Muscle layer of colon (tissue), 2 donors: ENCODE measurements at regions not wholly inside any gene's neighbourhood (a gene's known extent, or its start where the extent isn't known, plus 50 kb on each side); places are given as distances from the start of the nearest gene placed in this dataset.

ENCODE experiments used
- H3K27ac ChIP-seq: one replicate; pipeline ENCODE4 v1.7.0; 2013; ENCODE audit warnings: low read depth, mild to moderate bottlenecking, low read length, moderate library complexity
- H3K27me3 ChIP-seq, 2 donors: one replicate each; pipeline ENCODE4 v1.7.0; 2013; ENCODE audit warnings: low read length in 2 of 2, mild to moderate bottlenecking in 2 of 2; ENCODE audit not compliant: insufficient read depth in 2 of 2, control insufficient read depth in 1 of 2
- H3K36me3 ChIP-seq: one replicate; pipeline ENCODE4 v1.7.0; 2013; ENCODE audit warnings: mild to moderate bottlenecking, low read length; ENCODE audit not compliant: insufficient read depth
- H3K4me1 ChIP-seq: one replicate; pipeline ENCODE4 v1.7.0; 2013; ENCODE audit warnings: mild to moderate bottlenecking, low read length; ENCODE audit not compliant: insufficient read depth
- H3K4me3 ChIP-seq, 2 donors: one replicate each; pipeline ENCODE4 v1.7.0; 2013; ENCODE audit warnings: low read length in 2 of 2, low read depth in 1 of 2, mild to moderate bottlenecking in 1 of 2, moderate library complexity in 1 of 2
- H3K9ac ChIP-seq: one replicate; pipeline ENCODE4 v1.7.0; 2013; ENCODE audit warnings: low read length
- H3K9me3 ChIP-seq: one replicate; pipeline ENCODE4 v1.7.0; 2013; ENCODE audit warnings: mild to moderate bottlenecking, low read length
- donor health status: abdominal sarcoma.
- donor health status: Adenocarcinoma of cecum.

DNA sequence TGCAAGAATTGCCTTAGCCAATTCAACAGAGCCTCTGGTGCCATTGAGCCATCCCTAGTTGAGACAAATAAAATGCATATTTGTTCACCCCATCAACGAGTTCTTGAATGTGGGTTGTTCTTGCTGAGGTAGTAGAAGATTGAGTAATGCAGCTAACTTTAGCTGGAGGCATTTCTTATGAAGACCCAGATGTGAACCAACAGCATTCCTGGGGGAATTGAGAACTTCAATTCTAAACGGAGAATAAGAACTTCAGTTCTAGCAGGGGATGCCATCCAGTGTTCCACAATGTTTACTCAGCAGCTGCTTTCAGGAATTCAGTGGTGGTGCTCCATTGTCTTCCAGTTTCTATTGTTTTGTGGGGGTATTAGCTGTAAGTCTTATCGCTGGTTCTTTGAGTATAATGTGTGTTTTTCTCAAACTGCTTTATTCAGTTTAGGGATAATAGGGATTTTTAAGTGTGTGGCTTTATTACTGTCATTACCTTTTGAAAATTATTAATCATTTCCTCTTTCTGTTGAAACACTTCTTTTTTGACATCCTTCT, 1968.2 kb upstream of the NUDT12 start:
- Histone ChIP-seq H3K36me3 (no peaks in the 10 kb centered on the region), H3K27ac (no peak overlapping the region), H3K4me3 (no peak overlapping the region), H3K9me3 (no peaks in the 10 kb centered on the region), H3K27me3 (no peaks in the 10 kb centered on the region), H3K4me1 (no peaks in the 10 kb centered on the region), H3K9ac (no peak overlapping the region)

DNA sequence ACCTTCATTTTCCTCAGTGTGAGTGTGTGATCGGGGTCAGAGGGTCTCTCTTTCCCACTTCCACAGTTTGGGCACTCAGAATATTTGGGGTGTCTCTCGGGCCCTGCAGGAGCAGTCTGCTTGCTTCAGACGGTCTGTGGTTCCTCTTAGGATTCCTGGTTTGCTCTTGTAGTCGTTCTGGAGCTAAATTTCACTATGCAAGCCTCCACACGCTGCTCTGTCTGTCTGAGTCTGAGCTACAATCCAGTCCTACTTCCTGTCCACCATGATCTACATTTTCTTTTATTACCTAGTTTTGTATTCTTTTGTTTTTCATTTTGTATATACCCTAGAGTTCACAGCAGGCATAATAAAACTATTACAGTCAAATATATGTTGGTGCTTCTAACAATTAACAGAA, 1967.3 kb upstream of the NUDT12 start:
- H3K27ac ChIP-seq = no peak overlapping the region
- no peaks in the 10 kb centered on the region for H3K9me3 ChIP-seq
- no peaks in the 10 kb centered on the region for H3K27me3 ChIP-seq
- no peak overlapping the region for H3K4me3 ChIP-seq
- no peak overlapping the region for H3K9ac ChIP-seq
- no peaks in the 10 kb centered on the region for H3K36me3 ChIP-seq
- H3K4me1 ChIP-seq = no peaks in the 10 kb centered on the region

DNA sequence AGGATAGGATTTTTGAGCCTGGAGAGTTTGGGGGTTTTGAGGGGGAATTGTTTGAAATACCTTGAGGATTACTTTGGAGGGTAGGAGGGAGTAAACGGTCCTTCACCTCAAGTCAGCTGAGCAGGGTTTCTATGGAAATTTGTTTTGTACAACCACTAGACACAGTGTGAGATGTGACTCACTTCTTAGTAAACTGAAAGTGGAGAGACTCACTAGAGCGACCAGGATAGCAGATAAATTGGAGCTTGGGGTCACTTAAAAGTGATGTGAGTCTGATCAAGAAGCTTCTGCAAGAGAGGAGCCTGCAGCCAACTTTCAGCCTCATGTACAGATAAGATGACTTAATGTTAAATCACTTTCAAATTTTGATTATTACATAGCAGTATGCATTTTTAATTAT, 1945.9 kb upstream of the NUDT12 start:
- no peaks in the 10 kb centered on the region for H3K27me3 ChIP-seq
- no peaks in the 10 kb centered on the region for H3K9me3 ChIP-seq
- no peak overlapping the region for H3K9ac ChIP-seq
- no peaks in the 10 kb centered on the region for H3K4me1 ChIP-seq
- H3K36me3 ChIP-seq = no peaks in the 10 kb centered on the region
- H3K27ac ChIP-seq = no peak overlapping the region
- no peak overlapping the region for H3K4me3 ChIP-seq

DNA sequence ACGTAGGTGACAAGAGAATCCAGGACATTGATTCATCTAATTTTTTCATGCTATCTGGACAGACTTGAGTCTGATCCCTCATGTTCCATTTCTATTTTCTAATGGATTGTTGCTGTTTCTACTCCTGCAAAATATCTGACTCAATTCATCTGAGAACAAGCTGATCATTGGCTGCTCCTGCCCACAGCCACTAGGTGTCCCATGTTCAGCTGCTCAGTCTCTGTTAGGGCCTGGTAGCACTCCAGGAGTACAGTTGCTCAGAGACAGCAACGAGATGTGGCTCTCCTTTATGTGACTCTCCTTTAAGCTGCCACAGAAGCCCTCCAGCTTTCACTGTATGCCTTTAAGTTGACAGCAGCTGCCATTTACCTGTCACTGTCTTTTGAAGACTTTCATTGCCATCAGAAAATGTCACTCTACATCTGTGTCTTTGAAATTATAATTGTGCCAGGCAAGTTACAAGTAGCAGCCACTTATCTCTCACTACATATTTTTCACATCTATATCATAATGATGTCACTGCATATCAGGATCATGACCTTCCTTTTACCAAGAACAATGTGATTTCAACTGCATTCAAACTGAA, 1944.2 kb upstream of the NUDT12 start:
- no peaks in the 10 kb centered on the region for H3K36me3 ChIP-seq
- no peaks in the 10 kb centered on the region for H3K9me3 ChIP-seq
- H3K9ac ChIP-seq = no peak overlapping the region
- no peaks in the 10 kb centered on the region for H3K4me1 ChIP-seq
- H3K4me3 ChIP-seq = no peak overlapping the region
- H3K27ac ChIP-seq = no peak overlapping the region
- no peaks in the 10 kb centered on the region for H3K27me3 ChIP-seq

DNA sequence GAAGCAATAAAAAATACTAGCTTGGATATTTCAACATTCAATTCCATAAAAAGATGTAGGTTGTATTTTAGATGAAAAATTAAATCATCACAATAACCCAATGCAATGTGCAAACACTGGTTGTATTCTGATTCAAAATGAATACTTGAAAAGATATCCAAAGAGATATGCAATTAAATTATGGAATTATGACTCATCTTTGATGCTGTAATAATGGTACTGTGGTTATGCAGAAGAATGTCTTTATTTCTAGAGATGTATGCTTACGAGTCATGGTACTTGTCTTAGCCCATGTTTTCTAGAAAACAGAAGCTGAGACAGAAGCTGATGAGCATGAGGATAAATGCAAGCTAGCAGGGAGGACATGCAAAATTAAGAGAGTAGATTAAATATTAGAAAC, 1941.4 kb upstream of the NUDT12 start:
- Histone ChIP-seq H3K27ac (no peak overlapping the region), H3K4me1 (no peaks in the 10 kb centered on the region), H3K9ac (no peak overlapping the region), H3K9me3 (no peaks in the 10 kb centered on the region), H3K4me3 (no peak overlapping the region), H3K27me3 (no peaks in the 10 kb centered on the region), H3K36me3 (no peaks in the 10 kb centered on the region)

DNA sequence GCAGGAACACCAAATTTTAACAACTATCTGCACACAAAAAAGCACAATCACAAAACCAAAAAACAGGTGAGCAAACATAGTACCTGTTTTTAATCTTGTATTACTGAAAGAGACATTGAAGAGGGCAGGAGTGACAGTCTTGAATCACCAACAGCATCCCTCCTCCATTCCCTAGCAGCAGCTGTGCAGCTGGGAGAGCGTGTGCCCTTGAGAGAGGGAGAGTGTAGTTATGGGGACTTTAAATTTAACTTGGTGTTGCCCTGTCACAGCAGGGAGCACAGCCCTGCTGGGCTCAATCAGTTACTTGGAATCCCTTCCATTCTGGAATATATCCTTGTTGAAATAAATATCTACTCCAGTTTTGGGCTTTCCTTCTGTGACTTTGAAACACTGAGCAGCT, 1938.7 kb upstream of the NUDT12 start:
- Histone ChIP-seq H3K9ac (no peak overlapping the region), H3K4me1 (no peaks in the 10 kb centered on the region), H3K27me3 (no peaks in the 10 kb centered on the region), H3K9me3 (peaks cover 5% of the 10 kb centered on the region), H3K36me3 (no peaks in the 10 kb centered on the region), H3K4me3 (no peak overlapping the region), H3K27ac (no peak overlapping the region)

DNA sequence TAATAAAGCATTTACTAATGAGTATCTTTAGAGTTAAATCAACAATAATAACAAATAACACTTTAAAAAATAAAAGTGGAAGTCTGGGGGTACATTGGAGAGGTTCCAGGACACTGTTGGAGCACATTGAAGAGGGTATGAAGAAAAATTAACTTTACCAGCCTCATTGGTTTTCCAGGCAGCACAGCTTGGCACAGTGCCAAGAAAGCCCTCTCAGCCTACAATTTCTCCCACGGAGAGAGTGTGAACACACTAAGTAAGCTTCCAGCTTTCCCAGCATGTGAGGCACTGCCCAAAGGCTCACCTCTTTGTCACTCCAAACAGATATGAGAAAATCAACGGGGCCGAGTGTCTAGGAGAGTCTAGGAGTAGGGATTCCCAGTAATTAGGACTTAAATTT, 1912.8 kb upstream of the NUDT12 start:
- H3K27me3 ChIP-seq = no peaks in the 10 kb centered on the region
- no peak overlapping the region for H3K4me3 ChIP-seq
- H3K4me1 ChIP-seq = no peaks in the 10 kb centered on the region
- no peak overlapping the region for H3K9ac ChIP-seq
- H3K36me3 ChIP-seq = no peaks in the 10 kb centered on the region
- H3K9me3 ChIP-seq = peaks cover 4% of the 10 kb centered on the region
- no peak overlapping the region for H3K27ac ChIP-seq

DNA sequence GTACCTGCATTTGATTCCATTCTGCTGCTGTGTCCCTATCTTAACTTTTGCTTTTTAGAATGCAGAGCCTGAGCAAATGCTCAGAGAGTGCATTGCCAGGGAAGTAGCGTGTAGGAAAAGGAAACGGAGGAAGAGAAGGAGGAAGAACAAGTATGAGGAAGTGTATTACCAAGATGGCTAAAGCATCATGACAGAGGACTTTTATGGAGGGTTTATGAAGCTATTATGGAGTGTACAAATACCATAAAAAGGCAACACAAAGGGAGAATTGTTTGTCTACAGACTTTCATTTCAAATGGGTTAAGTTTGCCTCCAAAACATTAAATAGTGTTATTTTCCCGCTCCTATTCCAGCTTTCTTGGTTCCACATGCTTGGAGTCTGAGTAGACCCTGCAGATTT, 1899.8 kb upstream of the NUDT12 start:
- no peak overlapping the region for H3K9ac ChIP-seq
- no peaks in the 10 kb centered on the region for H3K9me3 ChIP-seq
- no peaks in the 10 kb centered on the region for H3K36me3 ChIP-seq
- no peaks in the 10 kb centered on the region for H3K4me1 ChIP-seq
- H3K27me3 ChIP-seq = no peaks in the 10 kb centered on the region
- no peak overlapping the region for H3K4me3 ChIP-seq
- no peak overlapping the region for H3K27ac ChIP-seq

DNA sequence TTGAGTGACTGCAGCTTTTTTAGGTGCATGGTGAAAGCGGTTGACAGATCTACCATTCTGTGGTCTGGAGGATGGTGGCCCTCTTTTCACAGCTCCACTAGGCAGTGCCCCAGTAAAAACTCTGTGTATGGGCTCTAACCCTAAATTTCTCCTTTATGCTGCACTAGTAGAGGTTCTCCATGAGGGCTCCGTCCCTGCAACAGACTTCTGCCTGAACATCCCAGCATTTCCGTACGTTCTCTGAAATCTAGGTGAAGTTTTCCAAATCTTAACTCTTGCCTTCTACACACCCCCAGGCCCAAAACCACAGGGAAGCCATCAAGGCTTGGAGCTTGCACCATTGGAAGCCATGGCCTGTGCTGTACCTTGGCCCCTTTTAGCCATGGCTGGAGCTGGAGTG, 1898.1 kb upstream of the NUDT12 start:
- Histone ChIP-seq H3K27ac (no peak overlapping the region), H3K9ac (no peak overlapping the region), H3K9me3 (no peaks in the 10 kb centered on the region), H3K36me3 (no peaks in the 10 kb centered on the region), H3K27me3 (no peaks in the 10 kb centered on the region), H3K4me1 (no peaks in the 10 kb centered on the region), H3K4me3 (no peak overlapping the region)

DNA sequence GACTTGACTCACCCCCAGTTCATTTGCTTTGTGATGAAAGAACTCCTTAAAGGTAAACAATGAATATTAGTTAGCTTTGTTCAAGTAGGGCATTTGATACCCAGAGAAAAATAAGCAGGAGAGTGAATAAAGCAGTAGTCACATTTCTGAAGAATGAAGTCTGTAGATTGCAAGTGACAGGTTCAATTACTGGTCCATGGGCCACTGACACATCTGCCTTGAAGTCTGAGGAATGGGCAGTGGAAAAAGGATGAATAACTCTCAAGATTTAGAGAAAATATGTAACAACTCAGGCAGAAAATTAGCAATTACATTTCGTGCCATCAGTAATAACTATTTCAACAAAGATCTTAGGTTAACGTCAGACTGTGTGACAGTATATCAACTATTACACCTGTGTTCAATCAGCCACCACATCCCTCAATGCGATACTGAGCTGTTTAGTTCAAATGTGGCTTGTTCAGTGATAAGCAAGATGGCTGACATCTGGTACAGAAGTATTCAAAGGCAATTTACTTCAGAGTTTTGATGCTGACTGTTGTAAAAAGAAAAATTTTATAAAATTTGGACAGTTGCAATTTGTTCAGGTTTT, 1890.7 kb upstream of the NUDT12 start:
- Histone ChIP-seq H3K27ac (no peak overlapping the region), H3K4me1 (no peaks in the 10 kb centered on the region), H3K36me3 (no peaks in the 10 kb centered on the region), H3K9ac (no peak overlapping the region), H3K4me3 (no peak overlapping the region), H3K27me3 (no peaks in the 10 kb centered on the region), H3K9me3 (no peaks in the 10 kb centered on the region)

DNA sequence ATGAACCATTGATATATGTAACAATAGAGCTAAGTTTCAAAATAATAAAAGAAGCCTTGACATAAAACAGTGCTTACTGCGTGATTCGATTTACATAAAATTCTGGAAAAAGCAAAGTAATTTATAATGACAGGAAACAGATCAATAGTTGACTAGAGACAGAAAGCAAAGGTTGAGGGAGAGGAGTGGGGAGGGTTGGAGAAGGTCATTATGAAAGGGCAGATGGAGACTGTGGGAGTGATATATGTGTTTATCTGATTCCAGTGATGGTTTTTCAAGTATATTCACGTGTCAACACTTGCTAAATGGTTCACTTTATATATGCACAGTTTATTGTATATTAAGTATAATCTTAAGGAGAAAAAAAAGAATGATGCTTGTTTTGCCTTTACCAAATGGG, 1885.7 kb upstream of the NUDT12 start:
- Histone ChIP-seq H3K36me3 (no peaks in the 10 kb centered on the region), H3K9ac (no peak overlapping the region), H3K4me1 (no peaks in the 10 kb centered on the region), H3K4me3 (no peak overlapping the region), H3K27ac (no peak overlapping the region), H3K9me3 (no peaks in the 10 kb centered on the region), H3K27me3 (no peaks in the 10 kb centered on the region)

DNA sequence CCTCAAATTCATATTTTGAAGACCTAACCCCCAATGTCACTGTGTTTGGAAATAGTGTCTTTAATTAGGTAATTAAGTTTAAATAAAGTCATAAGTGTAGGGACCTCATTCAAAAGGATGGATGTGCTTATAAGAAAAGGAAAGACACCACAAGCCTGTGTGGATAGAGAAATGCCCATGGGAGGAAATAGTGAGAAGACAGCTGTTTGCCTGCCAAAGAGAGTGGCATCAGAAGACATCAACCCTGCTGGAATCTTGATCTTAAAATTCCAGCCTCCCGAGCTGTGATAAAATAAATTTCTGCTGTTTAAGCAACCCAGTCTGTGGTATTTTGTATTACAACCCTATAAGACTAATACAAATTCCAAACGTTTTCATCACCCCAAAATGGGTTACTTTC, 1867.9 kb upstream of the NUDT12 start:
- Histone ChIP-seq H3K4me3 (no peak overlapping the region), H3K27me3 (no peaks in the 10 kb centered on the region), H3K4me1 (no peaks in the 10 kb centered on the region), H3K27ac (no peak overlapping the region), H3K9ac (no peak overlapping the region), H3K9me3 (no peaks in the 10 kb centered on the region), H3K36me3 (no peaks in the 10 kb centered on the region)
